ENCODE measurements at regions not wholly inside any gene's neighbourhood (a gene's known extent, or its start where the extent isn't known, plus 50 kb on each side); places are given as distances from the start of the nearest gene placed in this dataset.

DNA sequence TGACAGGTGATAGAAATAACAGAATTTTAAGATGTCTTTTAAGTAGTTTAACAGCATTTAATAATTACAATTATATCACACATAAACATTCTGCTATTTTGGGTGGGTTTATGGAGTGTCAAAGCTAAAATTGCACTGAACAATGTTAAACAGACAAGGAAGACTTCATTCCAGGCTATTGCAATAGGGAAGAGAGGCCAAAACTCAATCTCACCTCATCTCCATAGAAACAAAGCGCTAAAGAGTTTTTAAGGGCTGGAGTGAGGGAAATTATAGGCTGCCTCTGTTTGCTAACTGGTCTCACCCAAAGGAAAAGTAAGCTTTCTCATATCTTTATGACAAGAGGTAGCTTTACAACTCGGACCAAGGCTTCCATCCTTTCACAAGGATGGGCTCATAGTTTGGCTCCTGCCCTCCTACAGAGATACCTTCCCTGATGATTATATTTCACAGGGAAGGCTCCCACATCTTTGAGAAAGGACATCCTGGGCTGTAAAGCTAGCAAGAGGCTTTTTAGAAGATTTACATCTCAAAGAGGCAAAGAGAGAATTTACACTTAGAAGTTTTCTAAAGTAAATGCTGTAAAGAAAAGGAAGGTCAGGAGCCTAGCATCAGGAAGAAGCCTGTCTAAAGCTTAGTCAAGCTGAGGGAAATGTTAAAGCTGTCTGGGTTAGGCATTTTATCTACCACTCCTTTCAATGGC lies 350.2 kb upstream of the IMPG1 start:
- TF ChIP-seq, protein P1, sequence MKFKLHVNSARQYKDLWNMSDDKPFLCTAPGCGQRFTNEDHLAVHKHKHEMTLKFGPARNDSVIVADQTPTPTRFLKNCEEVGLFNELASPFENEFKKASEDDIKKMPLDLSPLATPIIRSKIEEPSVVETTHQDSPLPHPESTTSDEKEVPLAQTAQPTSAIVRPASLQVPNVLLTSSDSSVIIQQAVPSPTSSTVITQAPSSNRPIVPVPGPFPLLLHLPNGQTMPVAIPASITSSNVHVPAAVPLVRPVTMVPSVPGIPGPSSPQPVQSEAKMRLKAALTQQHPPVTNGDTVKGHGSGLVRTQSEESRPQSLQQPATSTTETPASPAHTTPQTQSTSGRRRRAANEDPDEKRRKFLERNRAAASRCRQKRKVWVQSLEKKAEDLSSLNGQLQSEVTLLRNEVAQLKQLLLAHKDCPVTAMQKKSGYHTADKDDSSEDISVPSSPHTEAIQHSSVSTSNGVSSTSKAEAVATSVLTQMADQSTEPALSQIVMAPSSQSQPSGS (CRISPR knock-in tag; IDR thresholded peaks at IDR 0.05) = no peak
- TF ChIP-seq REST (IDR thresholded peaks at IDR 0.05; ENCODE audit: borderline replicate concordance in 1 of 2, low read depth in 1 of 2, low read length in 2 of 2) (no peak), ZNF274 (CRISPR knock-in tag; IDR thresholded peaks at IDR 0.05) (no peak), CTCF (CRISPR knock-in tag; IDR thresholded peaks at IDR 0.05) (no peak), ZNF567 (CRISPR knock-in tag; IDR thresholded peaks at IDR 0.05; ENCODE audit: borderline replicate concordance) (no peak), ZBTB20 (CRISPR knock-in tag; IDR thresholded peaks at IDR 0.05; ENCODE audit: borderline replicate concordance, low read depth) (no peak), YY1 (IDR thresholded peaks at IDR 0.05; ENCODE audit: insufficient read depth, insufficient replicate concordance, low read depth, low read length) (no peak)

Measured in HepG2 (cell line).